Brain pericyte (primary cell): ENCODE measurements at regions not wholly inside any gene's neighbourhood (a gene's known extent, or its start where the extent isn't known, plus 50 kb on each side); places are given as distances from the start of the nearest gene placed in this dataset.
"Not testable (repeated sequence)": the region's sequence is repeated elsewhere in the genome, so short reads cannot be mapped to it uniquely, and the experiment has no call there.

Experiments used
- DNase-seq: peaks from one replicate; pipeline ENCODE4 v3.0.0-alpha.2; 2012; ENCODE audit warnings: low read depth, low spot score

DNA sequence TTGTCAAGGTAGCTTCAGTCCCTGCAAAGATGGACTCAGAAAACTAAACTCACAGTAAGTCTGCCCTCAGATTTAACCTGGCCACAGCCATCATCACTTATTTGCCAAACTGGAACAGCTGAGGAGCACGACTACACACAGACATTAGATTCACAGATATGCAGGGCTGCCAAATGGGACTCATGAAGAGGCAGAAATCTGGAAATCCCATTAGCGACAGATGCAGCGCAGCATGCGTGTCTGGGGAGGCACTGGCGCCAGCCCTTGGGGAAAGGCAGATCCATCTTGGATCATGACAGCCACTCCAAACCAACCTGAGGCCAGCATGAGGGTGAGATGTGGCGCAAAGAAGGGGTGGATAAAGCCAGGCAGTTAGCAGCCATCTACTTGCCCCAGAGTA lies 160.7 kb upstream of the TSC22D2 start:
- DNase-seq = no peak

DNA sequence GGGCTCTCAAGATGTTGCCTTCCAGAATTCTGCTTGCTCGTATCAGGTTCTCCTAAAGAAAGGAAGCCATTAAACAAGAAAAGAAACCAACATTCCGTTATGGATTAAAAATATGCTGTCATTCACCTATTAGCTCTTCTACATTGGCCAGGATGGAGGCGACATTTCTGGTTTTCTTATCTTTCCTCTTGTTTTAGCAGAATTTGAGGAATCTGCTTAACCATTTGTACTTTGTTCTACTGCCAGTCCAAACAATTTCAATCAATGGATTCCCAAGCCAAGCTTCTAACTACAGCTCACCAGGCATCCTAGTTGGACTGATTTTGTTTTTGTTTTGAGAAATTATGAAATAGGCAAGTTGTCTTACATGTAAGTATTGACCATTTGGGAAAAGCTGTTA lies 164.6 kb upstream of the TSC22D2 start:
- DNase-seq = no peak

DNA sequence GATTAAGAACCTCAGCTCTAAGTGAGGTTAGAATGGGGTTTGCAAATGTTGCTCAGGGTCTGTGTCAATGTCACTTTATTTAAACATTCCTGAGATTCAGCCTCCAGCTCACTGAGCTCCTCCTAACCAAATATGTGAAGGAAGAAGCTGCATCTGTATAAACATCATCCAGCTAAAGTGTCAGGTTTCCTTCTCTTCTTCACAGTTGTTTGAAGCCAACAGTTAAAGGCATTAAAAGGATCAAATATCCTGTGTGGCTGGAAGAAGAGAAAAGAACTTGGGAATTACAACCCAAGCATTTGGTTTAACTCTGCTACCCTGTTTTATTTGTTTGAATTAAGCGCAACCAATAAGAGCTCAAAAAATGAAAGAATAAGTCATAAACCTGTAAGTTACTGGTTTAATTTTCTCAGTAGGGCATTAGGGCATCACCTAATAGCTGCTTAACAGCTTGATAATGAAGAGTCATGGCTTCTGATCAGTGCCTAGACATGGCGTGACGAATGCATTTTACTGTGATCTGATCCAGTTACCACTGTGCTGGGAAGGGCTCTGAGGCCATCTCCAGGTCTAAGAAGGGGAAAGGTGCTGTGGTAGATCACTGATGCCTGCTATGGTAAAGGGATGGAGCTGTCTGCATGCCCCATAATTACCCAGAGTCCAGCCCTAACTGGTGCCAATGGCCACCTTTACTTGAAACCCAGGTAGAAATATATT lies 165.7 kb upstream of the TSC22D2 start:
- peak; percentile 68 for DNase-seq

DNA sequence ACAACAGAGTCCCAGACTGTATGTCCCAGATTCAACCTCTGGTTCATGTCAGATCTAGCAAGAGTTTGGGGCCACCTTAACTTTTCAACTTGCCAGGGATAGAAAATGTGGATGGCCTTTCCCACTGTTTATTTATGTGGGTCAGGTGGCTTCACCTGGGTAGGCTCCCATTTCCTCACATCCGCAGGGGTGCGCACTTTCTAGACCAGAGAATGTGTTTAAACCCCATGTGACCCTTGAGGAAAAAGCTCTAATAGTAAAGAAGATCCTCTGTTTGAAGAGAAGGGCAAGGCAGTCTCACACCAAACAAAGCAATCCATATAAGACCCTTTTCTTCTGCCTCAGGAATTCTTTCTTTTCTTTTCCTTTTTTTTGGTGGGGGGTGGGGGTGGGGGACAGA lies 167.2 kb upstream of the TSC22D2 start:
- DNase-seq = no peak

DNA sequence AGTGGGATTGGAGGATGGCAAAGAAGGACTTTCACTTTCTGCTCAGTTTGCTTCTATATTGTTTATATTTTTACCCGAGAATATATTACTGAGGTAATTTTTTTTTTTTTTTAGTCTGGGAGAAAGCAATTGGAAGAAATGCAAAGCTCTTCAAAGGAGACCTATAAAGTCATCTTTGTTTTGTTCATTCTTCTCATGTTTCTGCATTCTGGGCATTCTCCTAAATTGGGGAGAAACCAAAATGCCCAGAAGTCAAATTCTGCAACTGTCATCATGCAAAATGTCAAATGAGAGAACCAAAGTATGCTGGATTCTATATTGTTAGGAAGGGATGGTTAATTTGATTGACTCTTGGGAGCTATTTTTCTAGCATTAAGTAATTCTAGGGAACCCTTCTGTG lies 168.3 kb upstream of the TSC22D2 start:
- no peak for DNase-seq

DNA sequence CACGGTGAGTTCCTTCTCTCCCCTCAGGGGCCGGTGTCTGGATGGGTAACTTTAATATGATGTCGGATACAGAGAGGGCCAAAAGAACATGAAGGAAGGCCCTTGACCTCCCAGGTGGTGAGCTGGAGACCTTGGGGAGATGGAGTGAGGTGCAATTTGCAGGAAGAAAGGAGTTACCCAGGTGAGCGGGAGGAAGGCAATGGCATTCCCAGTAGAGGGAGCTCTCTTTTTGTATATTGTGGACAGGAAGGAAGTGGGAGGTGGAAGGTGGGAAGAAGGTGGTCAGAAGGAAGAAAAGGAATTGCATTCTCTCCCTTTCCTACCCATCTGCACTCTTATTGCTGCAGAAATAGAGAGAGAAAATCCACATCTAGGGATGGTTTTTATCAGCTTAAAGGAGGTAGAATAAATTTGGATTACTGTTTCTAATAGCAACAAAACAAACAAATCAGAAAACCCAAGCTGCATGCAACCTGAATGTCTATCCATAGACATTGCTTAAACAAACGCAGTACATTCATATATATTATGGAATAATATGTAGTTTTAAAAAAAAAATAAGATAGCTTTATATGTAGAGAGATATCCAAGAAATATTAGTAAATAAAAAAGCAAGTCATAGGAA lies 169.0 kb upstream of the TSC22D2 start:
- no peak for DNase-seq

DNA sequence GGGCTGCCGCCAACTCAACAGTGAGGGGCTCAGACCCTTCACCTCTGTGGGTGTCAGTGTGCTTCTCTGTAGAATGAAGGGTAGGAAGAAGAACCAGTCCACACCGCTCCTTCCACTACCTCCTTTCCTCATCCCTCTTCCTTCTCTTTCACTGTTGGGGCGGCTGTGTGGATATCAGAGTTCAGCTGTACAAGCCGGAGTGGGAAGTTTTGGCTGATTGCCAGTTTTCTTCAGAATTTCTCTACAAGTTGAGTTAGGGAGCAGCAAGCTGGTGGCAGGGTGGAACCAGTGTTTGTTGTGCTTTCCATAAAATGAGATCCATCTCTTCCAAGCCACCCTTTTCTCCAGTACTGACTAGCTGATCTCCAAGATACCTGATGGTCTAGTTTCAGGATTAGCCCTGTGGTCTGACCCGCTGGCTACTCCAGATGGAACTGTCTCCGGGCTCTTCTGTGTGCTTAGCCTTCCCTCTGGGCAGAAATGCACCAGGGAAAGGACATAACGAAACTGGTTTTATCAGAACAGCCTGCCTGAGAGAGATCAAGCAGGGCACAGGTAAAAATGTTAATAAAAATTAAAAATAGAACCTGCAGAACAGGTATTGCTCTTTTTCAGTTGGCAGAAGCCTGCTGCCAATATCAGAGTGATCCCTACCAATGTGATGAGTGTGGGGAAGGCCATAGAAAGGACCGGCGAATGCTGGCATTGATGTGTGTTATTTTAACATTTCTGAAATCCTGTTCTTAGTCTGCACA lies 169.9 kb upstream of the TSC22D2 start:
- DNase-seq = no peak

DNA sequence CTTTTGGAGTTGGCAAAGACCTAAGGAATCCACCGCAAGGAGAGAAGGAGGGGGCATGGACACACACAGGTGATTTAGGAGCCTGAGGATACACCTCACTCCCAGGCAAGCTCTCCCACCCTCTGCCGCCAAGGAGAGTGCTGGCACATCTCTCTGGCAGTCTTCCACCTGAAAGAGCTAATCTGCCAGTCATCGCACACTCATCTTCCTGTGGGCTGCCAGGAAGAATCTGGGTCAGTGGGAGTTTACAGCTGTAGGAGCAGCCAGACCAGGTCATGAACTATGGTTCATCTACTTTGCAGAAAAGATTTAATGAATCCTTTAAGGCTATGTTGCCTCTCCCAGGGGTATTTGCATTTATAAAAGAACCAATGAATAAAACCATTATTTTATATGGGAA lies 170.6 kb upstream of the TSC22D2 start:
- no peak for DNase-seq

DNA sequence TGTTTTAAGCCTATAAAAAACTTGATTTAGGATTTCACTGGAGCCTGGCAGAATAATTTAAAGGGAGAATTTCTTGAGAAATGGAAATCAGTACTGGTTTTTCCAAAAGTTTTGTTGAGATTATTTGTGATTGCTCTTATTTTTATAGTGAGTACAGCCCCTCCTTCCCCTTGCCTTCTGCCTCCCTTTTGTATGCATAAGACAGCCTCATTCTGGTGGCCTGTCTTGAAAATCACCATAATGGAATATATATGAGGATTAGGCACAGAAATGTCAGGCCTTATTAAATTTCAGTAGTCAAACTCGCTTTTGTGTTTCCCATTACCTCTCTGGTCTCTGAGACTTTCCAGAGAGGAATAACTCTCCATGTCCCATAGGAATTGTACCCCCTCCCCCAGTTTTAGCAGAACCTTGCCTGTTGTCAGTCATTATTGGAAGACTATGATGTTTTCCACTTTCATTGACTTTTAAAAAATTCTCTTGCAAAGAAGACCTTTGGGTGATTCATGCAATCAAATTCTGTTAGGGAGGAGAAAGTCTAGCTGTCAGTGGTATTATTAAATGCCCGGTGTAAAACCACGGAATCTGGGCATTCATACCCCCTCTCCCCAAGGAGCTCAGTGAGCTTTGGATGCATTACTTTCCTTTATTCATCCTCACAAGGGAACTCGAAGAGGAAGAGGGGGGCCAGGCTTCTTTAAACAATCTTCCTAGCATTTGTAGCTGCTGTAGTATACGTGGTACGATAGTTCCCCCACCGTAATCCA lies 171.6 kb upstream of the TSC22D2 start:
- DNase-seq = no peak

DNA sequence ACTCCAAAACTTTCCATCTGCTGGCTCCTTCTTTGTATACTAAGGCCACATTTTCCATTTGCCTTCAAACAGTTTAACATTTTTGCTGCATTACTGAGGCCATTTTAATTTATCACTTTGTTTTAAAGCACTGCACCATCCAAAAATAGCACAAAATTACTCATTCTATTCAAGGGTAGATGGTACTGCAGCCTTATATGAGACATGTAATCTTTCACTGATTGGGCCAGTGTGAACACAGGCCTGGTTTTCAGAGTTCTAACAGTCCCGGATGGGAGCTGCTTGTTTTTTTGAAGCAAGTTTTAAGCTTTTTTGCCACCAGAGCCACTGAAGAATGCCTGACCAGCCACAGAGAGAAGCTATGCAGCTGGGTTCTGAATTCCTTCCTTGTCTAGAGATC lies 172.3 kb upstream of the TSC22D2 start:
- no peak for DNase-seq

DNA sequence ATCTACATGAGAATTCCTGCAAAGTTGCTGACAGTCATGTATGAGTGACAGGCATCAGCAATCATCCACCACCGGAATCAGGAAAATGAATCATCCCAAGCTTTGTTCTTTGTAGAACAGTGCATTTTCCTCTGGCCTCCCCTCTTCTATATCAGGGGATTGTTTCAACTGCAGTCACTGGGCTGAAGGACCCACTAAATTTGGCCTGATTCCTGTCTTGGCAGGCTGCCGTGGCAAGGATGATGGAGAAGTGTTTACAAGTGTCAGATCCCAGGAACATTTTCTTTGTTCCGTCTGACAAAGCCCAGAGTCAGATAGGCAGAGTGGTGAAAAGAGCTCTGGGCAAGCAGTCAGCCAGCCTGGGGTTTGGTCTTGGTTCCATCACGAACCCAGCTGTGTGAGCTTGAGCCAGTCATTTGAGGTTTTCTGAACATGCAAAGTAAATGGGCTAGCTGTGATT lies 175.1 kb upstream of the TSC22D2 start:
- no peak for DNase-seq

DNA sequence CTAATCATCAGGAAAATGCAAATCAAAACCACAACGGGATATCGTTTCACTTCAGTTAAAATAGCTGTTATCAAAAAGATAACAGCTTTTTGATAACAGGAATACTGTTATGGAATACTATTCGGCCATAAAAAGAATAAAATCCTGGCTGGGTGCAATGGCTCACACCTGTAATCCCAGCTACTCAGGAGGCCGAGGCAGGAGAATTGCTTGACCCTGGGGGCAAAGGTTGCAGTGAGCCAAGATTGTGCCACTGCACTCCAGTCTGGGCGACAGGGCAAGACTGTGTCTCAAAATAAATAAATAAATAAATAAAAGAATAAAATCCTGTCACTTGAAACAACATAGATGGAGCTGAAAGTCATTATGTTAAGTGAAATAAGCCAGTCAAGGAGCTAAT lies 178.1 kb upstream of the TSC22D2 start:
- no peak for DNase-seq

DNA sequence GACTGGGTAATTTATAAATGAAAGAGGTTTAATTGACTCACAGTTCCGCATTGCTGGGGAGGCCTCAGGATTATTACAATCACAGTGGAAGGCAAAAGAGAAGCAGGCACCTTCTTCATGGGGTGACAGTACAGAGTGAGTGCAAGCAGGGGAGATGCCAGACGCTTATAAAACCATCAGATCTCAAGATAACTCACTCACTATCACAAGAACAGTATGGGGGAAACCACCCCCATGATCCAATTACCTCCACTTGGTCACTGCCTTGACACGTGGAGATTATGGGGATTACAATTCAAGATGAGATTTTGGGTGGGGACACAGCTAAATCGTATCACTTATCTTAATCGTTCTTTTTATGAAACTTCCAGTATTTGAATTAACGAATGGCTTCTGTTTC lies 179.5 kb upstream of the TSC22D2 start:
- not testable (repeated sequence) for DNase-seq

DNA sequence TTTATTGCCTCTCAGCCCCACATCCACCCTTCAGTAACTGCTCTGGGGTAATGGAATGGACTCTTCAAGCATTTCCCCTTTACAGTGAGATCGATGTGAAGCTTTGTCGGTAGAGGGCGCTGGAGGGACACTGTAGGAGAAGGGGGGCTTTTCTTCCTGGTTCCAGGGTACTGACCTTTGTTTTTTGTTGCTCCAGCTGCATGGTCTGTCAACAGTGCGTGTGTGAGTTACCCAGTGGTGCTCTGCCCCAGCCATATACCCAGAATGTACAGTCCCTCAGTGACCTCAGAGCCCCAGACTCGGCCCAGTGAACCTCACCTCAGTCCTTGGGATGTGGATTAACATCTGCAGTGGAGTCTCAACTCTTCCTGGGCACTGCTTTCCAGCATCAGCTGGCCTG lies 180.3 kb upstream of the TSC22D2 start:
- no peak for DNase-seq

DNA sequence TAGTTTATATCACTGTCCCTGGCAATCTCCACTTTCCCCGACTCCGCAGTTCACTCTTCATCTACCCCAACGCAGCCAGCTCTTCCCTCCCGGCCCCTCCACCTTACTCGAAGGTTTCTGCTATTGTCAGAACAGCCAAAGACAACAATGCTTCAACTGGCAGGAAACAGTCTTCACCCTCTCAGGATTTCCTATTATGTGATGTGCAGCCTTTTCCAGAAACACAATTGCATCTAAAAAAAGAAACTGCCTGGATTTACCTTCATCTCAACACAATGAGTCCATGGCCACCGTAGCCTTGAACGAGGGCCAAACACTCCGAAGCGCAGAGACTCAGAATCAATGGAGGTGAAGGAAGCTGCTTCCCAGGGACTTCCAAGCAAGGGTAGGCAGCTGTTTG lies 182.1 kb upstream of the TSC22D2 start:
- no peak for DNase-seq

DNA sequence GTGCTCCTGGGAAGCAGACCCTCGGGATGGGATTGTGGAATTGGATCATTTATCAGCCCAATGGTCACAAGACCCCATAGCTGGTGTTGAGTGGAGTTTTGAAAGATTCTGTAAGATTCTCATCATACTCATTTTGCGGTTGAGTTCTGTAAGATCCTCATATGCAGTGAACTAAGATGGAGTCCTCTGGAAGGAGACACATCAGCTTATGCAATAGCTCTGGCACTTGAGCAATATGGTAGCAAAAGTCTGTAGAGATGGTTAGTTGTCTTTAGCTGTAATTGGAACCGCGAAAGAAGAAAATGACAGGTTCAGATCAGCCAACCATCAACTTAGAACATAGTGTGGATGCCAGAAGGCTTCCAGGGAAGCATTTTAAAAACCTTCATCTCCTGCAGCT lies 184.5 kb upstream of the TSC22D2 start:
- DNase-seq = no peak

DNA sequence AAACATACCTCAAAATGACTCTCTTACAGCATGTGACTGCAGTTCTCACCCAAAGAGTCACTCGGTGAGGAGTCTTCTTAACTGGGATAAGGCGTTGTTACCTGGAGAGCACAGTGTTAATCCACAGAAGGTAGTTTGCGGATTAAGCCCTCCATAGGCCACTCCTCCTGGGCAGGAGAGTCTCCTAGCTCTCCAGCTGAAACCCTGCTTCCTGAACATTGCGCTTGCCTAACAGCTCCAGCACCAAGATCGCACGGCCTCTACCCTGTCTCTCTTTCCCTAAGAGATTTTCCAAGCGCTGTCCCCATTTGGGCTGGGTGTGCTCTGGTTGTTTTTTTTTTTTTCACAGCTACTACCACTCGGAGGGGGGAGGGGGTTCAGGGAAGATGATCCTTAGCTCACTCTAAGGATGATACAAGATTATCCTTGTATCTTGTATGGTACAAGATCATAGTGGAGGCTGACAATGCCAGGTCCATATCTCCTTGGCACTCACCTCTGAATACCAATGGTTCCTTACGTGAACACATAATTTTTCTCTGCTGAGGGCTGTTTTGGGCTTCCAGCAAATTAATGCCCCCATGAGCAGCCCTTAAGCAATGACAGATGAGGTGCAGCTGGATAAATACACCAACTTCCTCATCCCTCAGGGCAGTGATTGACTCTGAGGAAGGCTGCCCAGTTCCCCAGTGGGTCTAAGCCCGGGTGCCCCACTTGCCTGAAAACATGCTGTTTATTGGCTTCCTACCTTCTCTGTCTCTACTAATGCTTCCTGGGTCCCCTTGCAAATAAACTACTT lies 185.2 kb upstream of the TSC22D2 start:
- DNase-seq = no peak

DNA sequence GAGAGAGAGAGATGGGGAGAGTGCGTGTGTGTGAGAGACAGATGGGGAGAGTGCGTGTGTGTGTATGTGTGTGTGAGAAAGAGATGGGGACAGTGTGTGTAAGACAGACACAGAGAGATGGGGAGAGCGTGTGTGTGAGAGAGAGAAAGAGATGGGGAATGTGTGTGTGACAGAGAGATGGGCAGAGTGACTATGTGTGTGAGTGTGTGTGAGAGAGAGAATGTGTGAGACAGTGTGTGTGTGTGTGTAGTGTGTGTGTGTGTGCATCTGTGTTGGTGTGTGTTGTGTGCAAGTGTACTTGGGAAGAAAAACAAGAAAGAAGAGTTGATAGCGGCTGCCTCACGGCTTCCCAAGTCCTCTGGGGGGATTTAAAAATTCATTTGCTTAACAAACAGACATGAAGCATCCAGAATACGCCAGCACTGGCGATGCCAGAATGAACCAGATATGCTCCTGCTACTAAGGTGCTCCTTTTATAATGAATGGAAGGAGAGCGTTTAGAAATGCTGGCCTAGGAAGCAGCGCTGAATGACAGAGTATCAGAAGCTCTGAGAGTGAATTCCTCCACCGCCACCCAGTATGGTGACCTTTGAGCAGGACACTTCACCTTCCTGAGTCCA lies 186.1 kb upstream of the TSC22D2 start:
- DNase-seq = no peak

DNA sequence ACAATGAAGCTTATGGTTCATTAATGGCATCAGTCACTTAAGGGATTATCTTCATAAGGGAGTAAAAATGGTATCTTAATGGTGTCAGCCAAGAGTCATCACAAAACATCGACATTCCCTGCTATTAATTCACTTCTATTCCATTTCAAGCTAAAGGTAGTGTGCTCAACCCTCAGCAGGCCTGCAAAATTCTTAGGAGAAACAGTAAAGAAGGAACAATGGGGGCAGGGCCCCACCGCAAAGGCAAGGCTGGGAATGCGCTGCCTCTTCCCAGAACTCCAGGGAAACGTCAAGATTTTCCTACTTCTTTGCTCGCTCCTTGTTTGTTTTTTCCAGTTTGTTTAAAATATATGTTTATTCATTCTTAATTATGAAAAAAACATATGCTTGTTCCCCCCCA lies 187.3 kb upstream of the TSC22D2 start:
- DNase-seq = no peak

DNA sequence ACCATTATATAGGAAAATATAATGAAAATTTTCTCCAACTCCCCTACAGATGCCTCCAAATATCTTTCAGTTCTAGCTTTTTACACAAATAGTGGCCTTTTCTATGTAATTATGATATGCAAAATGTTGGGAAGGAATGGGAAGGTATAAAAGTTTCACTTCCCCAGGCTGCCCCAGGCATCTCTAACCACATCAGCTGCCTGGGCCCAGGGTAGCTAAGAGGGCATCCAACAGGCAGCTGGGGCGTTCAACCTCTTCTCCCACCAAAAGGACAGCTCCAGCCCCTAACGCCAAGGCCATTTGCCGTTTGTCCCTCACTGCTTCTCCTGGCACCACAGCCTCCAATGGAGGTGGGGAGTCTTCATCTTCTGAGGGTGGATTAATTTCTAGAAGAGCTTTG lies 188.1 kb upstream of the TSC22D2 start:
- no peak for DNase-seq

DNA sequence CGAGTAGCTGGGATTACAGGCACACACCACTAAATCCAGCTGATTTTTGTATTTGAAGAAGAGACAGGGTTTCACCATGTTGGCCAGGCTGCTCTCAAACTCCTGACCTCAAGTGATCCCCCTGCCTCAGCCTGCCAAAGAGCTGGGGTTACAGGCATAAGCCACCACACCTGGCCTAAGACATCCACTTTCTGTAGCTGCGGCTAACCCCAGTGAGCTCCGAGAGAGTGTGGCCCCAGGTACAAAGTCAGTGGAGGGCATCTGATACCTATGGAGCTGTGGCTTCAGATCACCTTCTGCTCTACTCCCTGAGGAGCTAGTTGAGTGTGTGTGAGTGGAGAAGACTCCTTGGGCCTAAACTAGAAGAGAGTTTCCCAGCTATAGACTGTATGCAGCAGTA lies 189.3 kb upstream of the TSC22D2 start:
- DNase-seq = no peak
